ENCODE measurements at regions not wholly inside any gene's neighbourhood (a gene's known extent, or its start where the extent isn't known, plus 50 kb on each side); places are given as distances from the start of the nearest gene placed in this dataset.
A peak's percentile ranks its signal among the peaks of the same experiment; 100 is the strongest.

- Histone ChIP-seq H3K4me1 (no peaks in the 10 kb centered on the region), H3K27ac (no peak overlapping the region), H3K4me2 (no peak overlapping the region), H4K20me1 (ENCODE audit: low read depth) (no peaks in the 10 kb centered on the region), H3K27me3 (no peaks in the 10 kb centered on the region), H3K79me2 (ENCODE audit: low read depth) (no peaks in the 10 kb centered on the region), H3K9ac (no peak overlapping the region), H2AFZ (replicated peaks) (no peak overlapping the region), H3K9me3 (ENCODE audit: low read depth) (no peaks in the 10 kb centered on the region), H3K4me3 (no peak overlapping the region), H3F3A (ENCODE audit: low read depth) (no peaks in the 10 kb centered on the region), H3K36me3 (no peaks in the 10 kb centered on the region)
- Mint-ChIP-seq H3K36me3 (no peaks in the 10 kb centered on the region), H3K27me3 (ENCODE audit: insufficient read depth, low read depth) (peaks cover 4% of the 10 kb centered on the region), H3K4me1 (no peaks in the 10 kb centered on the region), H3K4me3 (peak overlapping the region; percentile 35), H3K9me3 (no peaks in the 10 kb centered on the region), H3K27ac (no peak overlapping the region)
- no peak for DNase-seq (ENCODE audit: low spot score)
- TF ChIP-seq, protein P1, sequence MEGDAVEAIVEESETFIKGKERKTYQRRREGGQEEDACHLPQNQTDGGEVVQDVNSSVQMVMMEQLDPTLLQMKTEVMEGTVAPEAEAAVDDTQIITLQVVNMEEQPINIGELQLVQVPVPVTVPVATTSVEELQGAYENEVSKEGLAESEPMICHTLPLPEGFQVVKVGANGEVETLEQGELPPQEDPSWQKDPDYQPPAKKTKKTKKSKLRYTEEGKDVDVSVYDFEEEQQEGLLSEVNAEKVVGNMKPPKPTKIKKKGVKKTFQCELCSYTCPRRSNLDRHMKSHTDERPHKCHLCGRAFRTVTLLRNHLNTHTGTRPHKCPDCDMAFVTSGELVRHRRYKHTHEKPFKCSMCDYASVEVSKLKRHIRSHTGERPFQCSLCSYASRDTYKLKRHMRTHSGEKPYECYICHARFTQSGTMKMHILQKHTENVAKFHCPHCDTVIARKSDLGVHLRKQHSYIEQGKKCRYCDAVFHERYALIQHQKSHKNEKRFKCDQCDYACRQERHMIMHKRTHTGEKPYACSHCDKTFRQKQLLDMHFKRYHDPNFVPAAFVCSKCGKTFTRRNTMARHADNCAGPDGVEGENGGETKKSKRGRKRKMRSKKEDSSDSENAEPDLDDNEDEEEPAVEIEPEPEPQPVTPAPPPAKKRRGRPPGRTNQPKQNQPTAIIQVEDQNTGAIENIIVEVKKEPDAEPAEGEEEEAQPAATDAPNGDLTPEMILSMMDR (IDR thresholded peaks at IDR 0.05) = no peak
- TF ChIP-seq EZH2 (IDR thresholded peaks at IDR 0.05) = no peak
- TF ChIP-seq EZH2phosphoT487 (IDR thresholded peaks at IDR 0.05) = no peak
Observed at GRCh38 chr2:71788601-71789240, 335.4 kb downstream of the DYSF start.

GRCh38 chr2:71788186-71788525, 334.8 kb downstream of the DYSF start:
- no peak overlapping the region for H3K27ac Mint-ChIP-seq
- H2AFZ ChIP-seq (replicated peaks) = no peak overlapping the region
- no peaks in the 10 kb centered on the region for H3K36me3 ChIP-seq
- no peaks in the 10 kb centered on the region for H3K9me3 Mint-ChIP-seq
- H3K4me1 ChIP-seq = no peaks in the 10 kb centered on the region
- no peaks in the 10 kb centered on the region for H3K4me1 Mint-ChIP-seq
- no peak for DNase-seq (ENCODE audit: low spot score)
- H3K79me2 ChIP-seq (ENCODE audit: low read depth) = no peaks in the 10 kb centered on the region
- H3K27ac ChIP-seq = no peak overlapping the region
- H4K20me1 ChIP-seq (ENCODE audit: low read depth) = no peaks in the 10 kb centered on the region
- no peak overlapping the region for H3K9ac ChIP-seq
- no peak overlapping the region for H3K4me3 Mint-ChIP-seq
- no peak overlapping the region for H3K4me2 ChIP-seq
- H3K27me3 Mint-ChIP-seq (ENCODE audit: insufficient read depth, low read depth) = peaks cover 4% of the 10 kb centered on the region
- H3K4me3 ChIP-seq = no peak overlapping the region
- no peaks in the 10 kb centered on the region for H3F3A ChIP-seq (ENCODE audit: low read depth)
- no peaks in the 10 kb centered on the region for H3K36me3 Mint-ChIP-seq
- no peaks in the 10 kb centered on the region for H3K27me3 ChIP-seq
- TF ChIP-seq EZH2phosphoT487 (IDR thresholded peaks at IDR 0.05) (no peak), EZH2 (IDR thresholded peaks at IDR 0.05) (no peak)
- TF ChIP-seq, protein P1 (IDR thresholded peaks at IDR 0.05) = no peak
- no peaks in the 10 kb centered on the region for H3K9me3 ChIP-seq (ENCODE audit: low read depth)

DNA sequence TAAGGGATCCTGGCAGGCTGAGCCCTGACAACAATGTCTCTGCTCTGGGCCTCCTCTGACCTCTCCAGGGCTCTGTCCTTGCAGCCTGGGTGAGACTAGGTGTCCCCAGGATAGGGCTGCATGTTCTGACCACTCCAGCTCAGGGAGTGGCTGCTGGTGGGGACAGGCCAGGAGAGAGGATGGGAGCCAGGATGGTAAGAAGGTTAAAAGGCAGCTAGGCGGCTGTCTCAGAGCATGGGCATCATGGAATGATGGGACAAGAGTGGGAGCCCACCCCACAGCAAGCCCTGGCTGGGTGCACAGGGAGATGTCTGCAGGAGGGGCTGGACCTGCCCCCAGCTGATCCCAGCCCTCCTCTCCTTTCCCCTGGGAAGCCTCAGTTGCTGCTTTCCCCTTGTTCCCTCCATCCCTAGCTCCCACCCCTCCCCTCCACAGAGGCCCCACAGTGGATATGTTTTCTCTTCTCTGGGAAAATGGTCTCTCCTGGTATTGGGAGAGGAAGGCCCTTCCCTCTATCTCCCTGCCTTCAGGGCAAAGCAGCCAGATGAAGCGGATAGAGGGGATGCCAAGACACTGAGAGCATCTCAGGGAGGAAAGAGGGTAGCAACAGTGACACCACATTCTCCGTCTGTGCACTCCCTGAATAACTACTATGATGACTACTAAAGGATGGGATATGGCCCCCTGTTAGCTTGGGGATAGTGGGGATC, 334.3 kb downstream of the DYSF start:
- Histone ChIP-seq H3K9ac (no peak overlapping the region), H3K9me3 (ENCODE audit: low read depth) (no peaks in the 10 kb centered on the region), H3K36me3 (no peaks in the 10 kb centered on the region), H3K4me2 (no peak overlapping the region), H3K27me3 (no peaks in the 10 kb centered on the region), H3K79me2 (ENCODE audit: low read depth) (no peaks in the 10 kb centered on the region), H3K27ac (no peak overlapping the region), H3K4me3 (no peak overlapping the region), H3F3A (ENCODE audit: low read depth) (no peaks in the 10 kb centered on the region), H2AFZ (replicated peaks) (no peak overlapping the region), H4K20me1 (ENCODE audit: low read depth) (no peaks in the 10 kb centered on the region), H3K4me1 (no peaks in the 10 kb centered on the region)
- TF ChIP-seq EZH2phosphoT487 (IDR thresholded peaks at IDR 0.05) (no peak), EZH2 (IDR thresholded peaks at IDR 0.05) (no peak)
- TF ChIP-seq, protein P1 (IDR thresholded peaks at IDR 0.05) = no peak
- Mint-ChIP-seq H3K9me3 (no peaks in the 10 kb centered on the region), H3K36me3 (no peaks in the 10 kb centered on the region), H3K4me3 (no peak overlapping the region), H3K27me3 (ENCODE audit: insufficient read depth, low read depth) (peaks cover 4% of the 10 kb centered on the region), H3K27ac (no peak overlapping the region), H3K4me1 (no peaks in the 10 kb centered on the region)
- DNase-seq (ENCODE audit: low spot score) = no peak

Measured in neural progenitor cell (in vitro differentiated cells).